Hindlimb muscle (tissue), 1 donor: ENCODE measurements at regions not wholly inside any gene's neighbourhood (a gene's known extent, or its start where the extent isn't known, plus 50 kb on each side); places are given as distances from the start of the nearest gene placed in this dataset.
"Not testable (repeated sequence)": the region's sequence is repeated elsewhere in the genome, so short reads cannot be mapped to it uniquely, and the experiment has no call there.

ENCODE experiments used
- DNase-seq: peaks from one replicate; pipeline ENCODE4 v3.0.0-alpha.2; 2013

DNA sequence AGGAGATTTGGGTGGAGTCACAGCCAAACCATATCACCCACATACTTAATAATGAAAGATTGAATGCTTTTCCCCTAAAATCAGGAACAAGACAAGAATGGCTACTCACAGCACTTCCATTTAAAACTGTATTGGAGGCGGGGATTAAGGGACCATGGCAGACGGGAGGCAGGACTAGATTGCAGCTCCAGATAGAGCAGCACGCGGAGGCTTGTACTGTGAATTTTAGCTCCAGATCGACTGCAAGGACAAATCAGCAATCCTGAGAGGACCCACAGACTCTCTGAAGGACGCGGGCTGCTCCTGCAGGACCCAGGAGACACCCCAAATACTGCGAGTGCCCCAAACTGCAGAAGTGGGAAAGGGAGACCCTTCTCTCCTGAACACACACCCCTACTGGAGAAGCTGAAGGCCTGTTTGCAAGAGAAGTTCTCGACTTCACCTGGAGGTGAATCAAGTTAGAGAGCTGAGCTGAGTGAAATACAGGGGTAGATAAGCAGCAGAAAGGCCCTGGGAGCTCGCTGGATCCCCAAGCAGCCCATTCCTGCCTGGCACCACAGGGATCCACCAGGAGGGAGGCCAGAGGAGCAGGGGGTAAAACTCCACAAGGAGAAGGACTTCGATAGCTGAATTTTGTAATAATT lies 207.4 kb upstream of the INTU start:
- DNase-seq, result no peak

DNA sequence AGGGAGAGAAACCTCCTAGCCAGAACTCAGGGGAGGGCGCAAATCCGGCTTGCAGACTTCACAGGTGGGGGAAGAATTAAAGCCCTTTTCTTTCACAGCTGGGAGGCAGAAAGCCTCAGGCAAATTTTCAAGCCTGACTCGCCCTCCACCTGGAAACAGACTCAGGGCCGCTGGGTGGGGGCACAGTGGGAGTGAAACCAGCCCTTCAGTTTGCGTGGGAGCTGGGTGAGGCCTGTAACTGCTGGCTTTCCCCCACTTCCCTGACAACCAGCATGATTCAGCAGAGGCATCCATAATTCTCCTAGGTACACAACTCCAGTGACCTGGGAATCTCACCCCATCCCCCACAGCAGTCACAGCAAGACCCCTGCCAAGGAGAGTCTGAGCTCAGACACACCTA lies 206.9 kb upstream of the INTU start:
- no peak for DNase-seq

DNA sequence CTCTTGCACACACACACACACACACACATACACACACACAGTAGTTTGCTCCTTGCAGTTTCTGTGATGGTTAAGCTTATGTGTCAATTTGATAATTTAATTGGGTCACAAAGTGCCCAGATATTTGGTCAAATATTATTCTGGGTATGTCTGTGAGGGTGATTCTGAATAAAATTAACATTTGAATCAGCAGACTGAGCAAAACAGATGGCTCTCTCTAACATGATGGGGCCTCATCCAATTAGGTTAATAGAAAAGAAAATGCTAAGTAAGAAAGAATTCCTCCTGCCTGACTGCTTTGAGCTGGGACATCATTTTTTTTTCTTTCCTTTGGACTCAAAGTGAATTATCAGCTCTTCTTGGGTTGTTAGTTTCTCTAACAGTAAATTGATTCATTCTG lies 191.2 kb upstream of the INTU start:
- no peak for DNase-seq

DNA sequence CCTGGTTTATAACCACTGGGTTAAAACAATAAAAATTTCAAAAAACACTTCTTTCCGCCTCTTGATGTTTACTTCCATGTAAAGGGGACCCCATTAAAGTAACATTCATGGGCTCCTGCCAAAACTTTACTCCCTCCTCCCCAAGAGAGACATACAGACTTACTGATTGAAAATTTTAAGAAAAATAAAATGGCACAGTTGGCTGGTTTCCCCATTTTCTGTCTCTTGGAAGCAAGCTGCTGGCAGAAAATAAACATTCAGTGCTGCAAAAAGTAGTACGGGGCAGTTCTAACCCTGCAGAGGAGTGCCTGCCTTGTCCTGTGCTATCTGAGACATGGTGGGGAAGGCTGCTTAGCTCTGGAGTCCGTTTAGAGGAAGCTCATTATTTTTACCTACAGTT lies 187.3 kb upstream of the INTU start:
- no peak for DNase-seq

DNA sequence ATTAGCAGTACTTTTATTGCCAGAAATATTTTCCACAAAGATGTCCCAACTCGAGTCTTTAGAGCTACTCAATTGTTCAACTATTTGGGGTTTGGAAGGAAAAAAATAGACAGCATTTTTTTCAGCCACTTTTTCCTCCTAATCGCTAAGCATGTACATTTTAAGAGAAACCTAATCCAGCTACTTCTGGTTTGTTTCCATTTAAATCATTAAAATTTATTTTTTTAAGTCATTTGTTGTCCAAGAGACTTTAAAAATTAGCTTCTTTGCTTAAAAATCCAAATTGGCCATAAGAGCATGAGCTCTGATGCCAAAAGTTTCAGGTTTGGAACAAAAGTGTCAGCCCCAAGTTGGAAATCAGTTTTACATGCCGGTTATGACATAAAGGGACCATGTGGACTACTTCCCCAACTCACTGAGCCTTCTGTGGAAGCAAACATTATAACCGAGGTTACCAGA lies 186.3 kb upstream of the INTU start:
- DNase-seq, result peak; percentile 84

DNA sequence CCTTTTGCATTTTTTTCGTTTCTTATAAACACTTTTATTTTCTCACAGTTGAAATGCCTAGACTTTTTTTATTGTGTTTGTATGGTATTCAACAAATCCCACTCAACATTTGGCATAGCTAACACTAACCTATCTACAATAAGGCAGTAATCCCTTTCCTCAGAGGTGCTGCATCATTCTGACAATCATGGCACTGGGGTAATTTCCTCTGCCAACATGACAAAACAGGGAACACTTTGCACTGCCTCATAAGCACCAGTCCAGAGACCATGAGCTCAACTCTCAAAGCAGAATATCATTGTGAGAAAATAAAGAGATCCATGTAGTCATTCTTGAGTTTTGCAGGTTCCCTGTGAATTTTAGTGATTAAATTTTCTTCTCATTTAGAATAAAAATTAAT lies 183.8 kb upstream of the INTU start:
- no peak for DNase-seq

DNA sequence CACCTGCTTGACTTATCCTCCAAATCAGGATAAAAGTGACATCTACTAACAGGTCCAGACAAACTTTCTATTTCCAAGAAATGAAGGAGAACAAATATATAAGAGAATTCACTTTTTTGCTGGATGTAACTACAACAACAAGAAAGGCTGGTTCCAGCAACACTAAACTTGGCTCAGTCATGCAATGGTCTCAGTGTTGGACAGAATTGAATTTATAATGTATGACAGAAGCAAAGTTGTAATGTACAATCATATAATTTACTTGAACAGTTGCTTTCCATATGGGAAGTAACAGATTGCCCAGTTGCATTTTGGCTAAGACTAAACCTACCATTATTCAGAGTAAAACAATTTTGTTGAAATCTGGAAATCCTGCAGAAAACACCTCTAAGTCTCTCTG lies 183.3 kb upstream of the INTU start:
- peak; percentile 66 for DNase-seq

DNA sequence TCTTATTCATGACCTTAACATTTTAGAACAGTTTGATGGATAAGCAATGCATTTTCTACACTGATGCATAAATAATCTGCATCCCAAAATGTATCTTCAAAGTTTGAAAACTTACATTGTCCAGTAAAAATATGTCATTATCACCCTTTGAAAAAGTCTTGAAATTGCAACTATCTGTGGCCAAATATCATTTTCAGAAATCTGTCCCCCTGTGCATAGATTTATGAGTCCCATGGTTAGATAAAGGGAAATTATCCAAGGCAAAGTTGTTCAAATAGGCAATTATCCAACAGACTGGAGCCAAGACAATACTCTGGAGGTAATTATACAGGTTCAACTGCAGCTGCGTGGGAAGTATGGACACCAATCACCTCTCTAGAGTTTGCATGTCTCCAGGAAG lies 182.5 kb upstream of the INTU start:
- peak; percentile 53 for DNase-seq

DNA sequence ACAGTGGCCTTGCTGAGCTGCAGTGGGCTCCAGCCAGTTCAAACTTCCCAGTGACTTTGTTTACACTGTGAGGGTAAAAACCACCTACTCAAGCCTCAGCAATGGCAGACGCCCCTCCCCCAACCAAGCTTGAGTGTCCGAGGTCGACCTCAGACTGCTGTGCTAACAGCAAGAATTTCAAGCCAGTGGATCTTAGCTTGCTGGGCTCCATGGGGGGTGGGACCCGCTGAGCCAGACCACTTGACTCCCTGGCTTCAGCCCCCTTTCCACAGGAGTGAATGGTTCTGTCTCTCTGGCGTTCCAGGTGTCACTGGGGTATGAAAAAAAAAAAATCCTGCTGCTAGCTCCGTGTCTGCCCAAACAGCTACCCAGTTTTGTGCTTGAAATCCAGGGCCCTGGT lies 168.9 kb upstream of the INTU start:
- DNase-seq, result no peak

DNA sequence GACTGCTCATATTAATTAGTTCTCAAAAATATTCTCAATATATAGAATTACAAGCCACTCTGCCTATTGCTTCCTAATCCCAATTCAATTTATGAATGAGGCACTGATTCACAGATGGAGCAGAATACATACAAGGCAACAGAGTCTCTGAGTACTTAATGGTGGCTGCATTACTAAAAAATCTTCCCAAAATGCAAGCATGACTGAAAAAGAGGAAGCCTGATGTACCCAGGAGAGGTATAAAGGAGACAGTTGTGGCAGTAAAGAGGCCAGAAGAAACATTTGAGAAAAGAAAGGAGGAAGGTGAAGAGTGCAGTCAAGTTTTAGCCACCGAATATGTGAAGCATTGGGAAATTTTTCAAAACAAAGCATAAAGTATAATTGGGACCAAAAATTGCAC lies 163.2 kb upstream of the INTU start:
- no peak for DNase-seq

DNA sequence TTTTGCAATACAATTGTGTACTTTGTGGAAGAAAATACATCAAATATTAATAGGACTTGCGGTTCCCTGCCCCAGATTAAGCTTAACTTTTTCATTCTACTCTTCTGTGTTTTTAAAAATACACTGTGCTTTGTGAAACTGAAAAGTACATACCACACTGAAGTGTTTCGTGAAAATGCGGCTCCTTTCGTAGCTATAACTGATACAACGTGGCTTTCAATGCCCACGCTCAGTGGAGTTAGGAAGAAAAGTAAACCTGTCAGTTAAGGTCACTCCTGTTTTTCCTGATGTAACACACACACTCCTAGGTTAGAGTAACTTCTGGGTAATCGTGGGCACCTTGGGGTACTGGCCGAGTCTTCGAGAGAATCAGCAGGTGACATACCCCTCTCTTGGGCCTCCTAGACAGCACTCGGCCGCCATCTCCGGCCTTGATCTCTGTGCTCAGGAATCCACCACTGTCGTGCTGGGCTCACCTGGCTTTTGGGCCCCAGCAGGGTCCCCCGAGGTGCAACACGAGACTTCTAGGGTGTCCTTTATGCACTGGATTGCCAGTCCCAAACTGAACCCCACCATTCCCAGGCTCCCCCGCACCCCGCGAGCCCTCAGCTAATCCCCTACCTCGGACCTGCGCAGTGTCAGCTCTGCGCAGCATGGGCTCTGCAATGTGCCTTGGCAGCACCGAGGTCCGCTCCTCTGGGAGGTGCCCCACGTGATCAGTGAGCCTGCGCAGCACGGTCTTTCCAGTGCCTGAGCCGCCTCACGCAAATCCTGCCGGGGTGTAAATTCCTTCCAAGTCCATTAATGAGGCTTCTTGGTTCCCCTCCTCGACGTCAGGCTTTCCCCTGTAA lies 162.6 kb upstream of the INTU start:
- no peak for DNase-seq

DNA sequence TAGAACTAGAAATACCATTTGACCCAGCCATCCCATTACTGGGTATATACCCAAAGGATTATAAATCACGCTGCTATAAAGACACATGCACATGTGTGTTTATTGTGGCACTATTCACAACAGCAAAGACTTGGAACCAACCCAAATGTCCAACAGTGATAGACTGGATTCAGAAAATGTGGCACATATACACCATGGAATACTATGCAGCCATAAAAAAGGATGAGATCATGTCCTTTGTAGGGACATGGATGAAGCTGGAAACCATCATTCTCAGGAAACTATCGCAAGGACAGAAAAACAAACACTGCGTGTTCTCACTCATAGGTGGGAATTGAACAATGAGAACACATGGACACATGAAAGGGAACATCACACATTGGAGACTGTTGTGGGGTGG lies 154.5 kb upstream of the INTU start:
- DNase-seq, result not testable (repeated sequence)

DNA sequence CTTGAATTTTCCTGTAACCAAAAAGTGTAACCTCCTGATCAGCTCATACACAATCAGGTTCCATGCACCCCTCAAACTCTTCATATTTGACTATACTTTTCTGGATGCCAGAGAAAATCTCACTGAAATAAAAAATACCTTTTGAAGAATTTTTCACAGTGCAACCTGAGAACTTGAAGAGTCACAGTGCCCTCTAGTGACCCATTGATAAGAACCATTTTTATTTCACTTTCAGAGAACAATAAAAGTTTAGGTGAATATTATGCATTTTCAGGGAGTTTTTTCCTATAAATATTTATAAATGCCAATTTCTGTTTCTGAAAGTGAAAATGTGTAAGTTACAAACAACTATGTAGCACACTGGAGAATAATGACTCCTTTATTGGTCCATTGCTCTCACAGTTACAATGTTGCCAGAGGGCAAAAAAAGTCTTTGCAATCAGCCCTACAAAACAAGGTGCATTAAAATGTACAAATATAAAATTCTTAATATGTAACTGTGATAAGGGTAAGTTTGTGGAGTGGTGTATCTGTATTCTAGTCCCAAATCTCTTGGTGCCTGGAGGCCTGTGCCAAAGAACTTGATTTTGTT lies 153.6 kb upstream of the INTU start:
- peak; percentile 69 for DNase-seq

DNA sequence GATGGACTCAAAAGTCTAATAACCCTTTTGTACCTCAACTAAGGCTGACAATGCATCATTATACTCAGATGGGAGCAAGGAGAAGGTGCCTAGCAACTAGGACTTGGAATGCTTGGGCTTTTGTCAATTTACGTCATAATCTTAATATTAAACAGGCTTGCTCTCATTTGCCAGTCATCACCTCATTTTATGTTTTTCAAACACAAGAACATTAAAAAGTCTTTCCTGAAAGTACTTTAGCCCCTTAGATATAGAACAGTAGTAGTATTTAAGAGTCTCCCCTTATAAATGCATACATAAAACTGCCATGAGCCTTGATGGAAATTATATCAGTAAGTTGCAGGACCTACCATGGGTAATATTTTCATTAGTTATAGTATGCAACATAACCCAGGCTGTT lies 150.7 kb upstream of the INTU start:
- DNase-seq, result no peak

DNA sequence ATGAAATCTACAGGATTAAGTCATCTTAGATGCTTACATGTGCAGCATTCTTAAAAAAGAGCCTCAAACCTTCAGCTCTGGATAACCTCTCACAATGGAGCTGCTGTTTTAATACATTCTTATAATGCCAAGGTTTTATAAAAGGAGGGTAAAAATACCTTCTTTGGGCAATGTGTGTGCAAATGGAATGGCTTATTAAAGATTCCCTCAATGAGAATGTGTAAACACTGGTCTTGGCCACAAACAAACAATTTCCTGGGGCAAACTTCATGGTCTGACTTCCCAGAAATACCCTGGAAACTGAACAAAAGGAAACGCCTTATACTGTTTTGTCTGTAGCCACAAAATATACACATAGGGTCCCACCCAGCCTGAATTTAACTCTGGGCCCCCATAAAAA lies 148.6 kb upstream of the INTU start:
- DNase-seq, result no peak

DNA sequence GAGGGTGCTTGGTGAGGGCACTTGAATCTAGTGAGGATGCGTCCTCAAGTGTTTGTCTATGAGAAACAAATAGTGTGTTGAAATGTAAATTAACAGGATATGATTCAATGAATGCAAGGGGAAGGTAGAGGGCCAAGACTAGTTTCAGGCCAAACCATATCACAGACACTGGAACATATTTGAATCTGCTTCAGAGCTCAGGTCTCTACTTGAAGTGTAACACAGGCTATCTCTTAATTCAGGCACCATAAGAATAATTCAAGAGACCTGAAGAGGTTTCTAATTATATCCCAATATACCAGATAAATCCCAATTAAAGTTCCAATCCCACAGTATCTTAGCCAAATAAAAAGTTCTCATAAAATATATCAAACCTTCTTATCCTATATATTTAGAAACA lies 146.5 kb upstream of the INTU start:
- DNase-seq, result no peak

DNA sequence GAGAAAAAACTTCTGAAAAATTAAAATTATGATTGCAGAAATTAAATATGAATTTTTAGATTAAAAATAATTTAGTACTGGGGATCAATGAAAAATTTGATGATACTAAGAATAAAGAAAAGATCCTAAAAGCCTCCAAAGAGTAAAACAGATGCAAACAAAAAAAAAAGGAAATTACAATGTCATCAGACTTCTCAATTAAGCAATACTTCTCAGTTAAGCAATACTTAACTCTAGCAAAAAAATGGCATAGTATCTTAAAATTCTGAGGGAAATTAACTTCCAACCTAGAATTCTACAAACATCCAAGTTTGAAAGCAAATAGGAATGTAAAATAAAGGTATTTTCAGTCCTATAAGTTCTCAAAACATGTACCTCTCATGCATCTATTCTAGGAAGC lies 141.2 kb upstream of the INTU start:
- DNase-seq, result no peak

DNA sequence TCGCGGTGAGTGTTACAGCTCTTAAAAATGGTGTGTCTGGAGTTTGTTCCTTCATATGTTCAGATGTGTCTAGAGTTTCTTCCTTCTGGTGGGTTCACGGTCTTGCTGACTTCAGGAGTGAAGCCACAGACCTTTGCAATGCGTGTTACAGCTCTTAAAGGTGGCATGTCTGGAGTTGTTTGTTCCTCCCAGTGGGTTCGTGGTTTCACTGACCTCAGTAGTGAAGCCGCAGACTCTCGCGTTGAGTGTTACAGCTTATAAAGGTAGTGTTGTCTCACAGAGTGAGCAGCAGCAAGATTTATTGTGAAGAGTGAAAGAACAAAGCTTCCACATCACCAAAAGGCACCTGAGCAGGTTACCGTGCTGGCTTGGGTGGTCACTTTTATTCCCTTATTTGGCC lies 135.9 kb upstream of the INTU start:
- not testable (repeated sequence) for DNase-seq

DNA sequence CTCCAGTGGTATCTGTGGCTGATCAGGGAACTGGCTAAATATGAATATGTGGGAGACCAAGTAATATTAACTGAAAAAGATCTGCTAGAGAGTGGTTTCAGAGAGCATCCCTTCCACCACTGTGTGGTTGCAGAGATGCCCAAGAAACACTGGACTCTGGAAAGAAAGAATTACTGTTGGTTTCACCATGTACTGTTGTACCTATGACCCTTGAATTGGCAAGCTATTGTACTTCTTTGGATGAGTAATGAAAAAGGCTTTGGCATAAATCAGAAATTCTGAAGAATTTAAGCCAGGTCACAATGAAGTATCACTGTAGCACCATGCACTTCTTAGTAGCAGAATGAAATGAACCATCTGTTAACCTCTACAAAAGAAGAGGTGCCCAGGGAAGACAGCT lies 134.4 kb upstream of the INTU start:
- DNase-seq, result no peak

DNA sequence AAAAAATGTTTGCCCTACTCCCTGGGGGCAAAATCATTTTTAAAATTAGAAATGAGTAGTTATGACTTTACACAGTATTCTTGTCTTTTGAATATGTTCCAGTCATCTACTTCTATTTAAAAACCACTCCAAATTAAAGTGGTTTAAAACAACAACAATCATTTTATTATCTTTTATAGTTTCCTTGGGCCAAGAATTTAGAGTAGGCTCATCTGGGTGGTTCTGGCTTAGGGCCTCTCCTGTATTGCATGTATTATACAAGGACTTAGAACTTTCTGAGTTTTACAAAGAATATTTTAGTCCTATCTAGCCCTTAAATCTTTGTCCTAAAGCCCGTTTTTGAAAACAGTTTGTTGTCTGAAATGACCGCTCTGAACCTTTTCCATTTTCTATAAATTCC lies 132.5 kb upstream of the INTU start:
- no peak for DNase-seq

DNA sequence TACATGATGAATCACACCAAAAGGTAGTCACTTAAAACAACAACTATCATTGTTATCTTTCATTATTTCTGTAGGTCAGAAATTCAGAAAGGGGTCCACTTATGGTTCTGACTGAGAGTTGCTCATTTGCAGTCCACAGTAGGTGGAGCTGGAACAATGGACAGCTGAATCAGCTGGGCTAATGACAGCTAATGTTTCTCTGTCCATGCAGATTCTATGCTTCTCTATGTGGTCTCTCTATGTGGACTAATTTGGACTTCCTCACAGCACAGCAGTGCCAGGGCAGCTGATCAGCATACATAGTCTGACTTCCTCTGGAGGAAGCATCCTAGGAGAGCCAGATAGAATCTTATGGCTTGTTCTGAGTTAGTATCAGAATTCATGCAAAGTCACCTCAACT lies 131.7 kb upstream of the INTU start:
- no peak for DNase-seq

DNA sequence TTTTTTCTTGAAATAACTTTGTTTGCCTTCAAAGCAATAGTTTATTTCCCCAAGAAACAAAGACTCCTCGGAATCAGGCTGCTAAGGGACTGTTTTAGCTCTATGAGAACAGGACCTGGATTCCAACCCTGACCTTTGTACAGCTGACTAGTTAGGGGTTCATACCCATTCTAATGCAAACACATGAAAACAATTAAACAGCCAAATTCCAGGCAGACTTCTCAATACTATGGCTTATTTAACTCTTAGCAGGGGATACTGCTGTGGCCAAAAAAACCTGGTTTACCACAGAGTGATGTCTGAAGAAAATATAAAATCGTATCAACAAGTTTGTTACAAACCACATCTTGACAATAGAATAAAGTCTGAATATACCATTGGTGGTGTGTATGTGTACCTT lies 129.6 kb upstream of the INTU start:
- no peak for DNase-seq

DNA sequence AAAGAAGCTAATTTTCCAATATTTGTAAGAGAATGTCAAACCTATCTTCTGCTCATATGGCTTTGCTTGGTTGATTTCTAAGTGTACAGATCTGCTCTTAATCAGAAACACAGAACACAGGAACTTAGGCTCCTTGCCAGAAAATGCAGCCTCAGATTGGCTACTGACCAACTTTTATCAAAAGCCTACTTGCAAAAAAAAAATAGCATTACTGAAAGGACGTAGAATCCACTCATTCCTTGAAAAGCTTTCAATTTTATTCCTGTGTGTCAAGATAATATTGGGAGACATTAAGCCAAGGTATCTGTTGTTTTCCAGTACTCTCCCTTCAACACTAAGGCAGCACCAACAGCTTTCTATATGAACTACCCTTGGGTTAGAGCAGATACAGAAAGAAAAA lies 127.6 kb upstream of the INTU start:
- DNase-seq, result peak; percentile 56

DNA sequence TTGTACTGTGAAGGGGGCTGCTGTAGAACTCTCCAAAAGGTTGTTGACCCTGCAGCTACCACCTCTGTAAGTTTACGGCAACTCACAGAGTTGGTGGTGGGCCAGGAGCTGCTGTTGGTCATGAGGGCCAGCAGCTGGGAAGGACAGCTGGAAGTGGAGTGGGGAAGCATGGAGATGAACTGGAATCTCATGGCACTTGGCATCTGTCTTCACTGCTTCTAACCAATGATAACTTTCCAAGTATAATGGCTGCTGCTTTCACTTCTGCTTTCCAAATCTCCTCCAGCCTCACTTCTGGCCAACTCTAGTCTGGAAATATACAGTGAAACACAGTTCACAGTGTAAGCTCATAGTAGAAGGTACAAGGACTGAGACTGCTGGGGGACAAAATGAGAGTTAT lies 126.5 kb upstream of the INTU start:
- peak; percentile 28 for DNase-seq
